ENCODE measurements at regions not wholly inside any gene's neighbourhood (a gene's known extent, or its start where the extent isn't known, plus 50 kb on each side); places are given as distances from the start of the nearest gene placed in this dataset.

GRCh38 chr4:13306356-13306755, 177.8 kb downstream of the RAB28 start:
- Histone ChIP-seq H4K20me1 (ENCODE audit: insufficient read depth, low read length) (no peaks in the 10 kb centered on the region), H3K36me3 (replicated peaks in 1 of 2; ENCODE audit: control insufficient read depth in 1 of 2, insufficient read depth in 2 of 2, low read length in 2 of 2) (no peaks in the 10 kb centered on the region), H3K4me2 (ENCODE audit: low read depth, low read length) (no peak overlapping the region), H3K9me3 (ENCODE audit: low read length) (no peaks in the 10 kb centered on the region), H3K4me1 (ENCODE audit: insufficient read depth, low read length) (no peaks in the 10 kb centered on the region), H3K9ac (ENCODE audit: insufficient read depth, low read depth, low read length) (no peak overlapping the region), H3K79me2 (ENCODE audit: insufficient read depth, low read length) (no peaks in the 10 kb centered on the region), H3K4me3 (replicated peaks in 1 of 3; ENCODE audit: insufficient read depth in 1 of 3, low read depth in 2 of 3, low read length in 3 of 3) (no peak overlapping the region), H2AFZ (ENCODE audit: low read length) (no peak overlapping the region), H3K27ac (ENCODE audit: extremely low read length, insufficient read depth, low read length) (no peak overlapping the region), H3K27me3 (ENCODE audit: control insufficient read depth in 1 of 2, insufficient read depth in 2 of 2, low read length in 2 of 2) (no peaks in the 10 kb centered on the region)
- POLR2A ChIA-PET = no interaction called here
- DNase-seq (ENCODE audit: low spot score) (no peak), ATAC-seq (no peak), FAIRE-seq (no peak)
- in situ Hi-C loops (cut with HindIII; ENCODE audit: extremely low pct_ligation_motif_present, low pct_unique_long_range_greater_than_20kb) = no loop called here
- 56% methylated on average over 1 of the region's 1 CpG for WGBS (ENCODE audit: low lambda C conversion rate)
- intact Hi-C loops (cut with micrococcal nuclease; ENCODE audit: unreplicated experiment) = no loop called here
- BruUV-seq (replicated peaks) = no TSS peak
- CTCF ChIA-PET (ENCODE audit: low intra/inter-chr PET ratio, low total read pairs) = no interaction called here
- no peak for TF ChIP-seq ZBTB39 (CRISPR knock-in tag; IDR thresholded peaks at IDR 0.05)
- no peak for TF ChIP-seq ZBTB20 (CRISPR knock-in tag; IDR thresholded peaks at IDR 0.05; ENCODE audit: borderline replicate concordance, low read depth)
- TF ChIP-seq ZSCAN9 (CRISPR knock-in tag; IDR thresholded peaks at IDR 0.05; ENCODE audit: borderline replicate concordance) = no peak
- no peak for TF ChIP-seq ZNF234 (CRISPR knock-in tag; conservative IDR thresholded peaks at IDR 0.05)
- TF ChIP-seq TRAFD1 (CRISPR knock-in tag; IDR thresholded peaks at IDR 0.05; ENCODE audit: borderline replicate concordance) = no peak
- no peak for TF ChIP-seq ZNF121 (CRISPR knock-in tag; IDR thresholded peaks at IDR 0.05)
- TF ChIP-seq SUZ12 (IDR thresholded peaks at IDR 0.05; ENCODE audit: low read depth, low read length) = no peak
- no peak for TF ChIP-seq BCL6 (CRISPR knock-in tag; IDR thresholded peaks at IDR 0.05)
- no peak for TF ChIP-seq ISX (CRISPR knock-in tag; conservative IDR thresholded peaks at IDR 0.05)
- TF ChIP-seq SP2 (CRISPR knock-in tag; IDR thresholded peaks at IDR 0.05) = no peak
- no peak for TF ChIP-seq ZSCAN5A (CRISPR knock-in tag; IDR thresholded peaks at IDR 0.05; ENCODE audit: borderline replicate concordance)
- no peak for TF ChIP-seq ATF7-NPFF (CRISPR knock-in tag; IDR thresholded peaks at IDR 0.05; ENCODE audit: low read depth)

Measured in HepG2 (cell line).